Stimulated activated CD4-positive, alpha-beta T cell treated with anti-CD3 and anti-CD28 coated beads, TNF-alpha, amount 100 ng/mL, for 4 hours (primary cell): ENCODE measurements at regions not wholly inside any gene's neighbourhood (a gene's known extent, or its start where the extent isn't known, plus 50 kb on each side); places are given as distances from the start of the nearest gene placed in this dataset.
A peak's percentile ranks its signal among the peaks of the same experiment; 100 is the strongest.
"Not testable (repeated sequence)": the region's sequence is repeated elsewhere in the genome, so short reads cannot be mapped to it uniquely, and the experiment has no call there.

ENCODE experiments used
- DNase-seq, 3 experiments: peaks; one replicate each; pipeline ENCODE4 v3.0.0-alpha.2; 2020; ENCODE audit warnings: low read depth in 3 of 3

DNA sequence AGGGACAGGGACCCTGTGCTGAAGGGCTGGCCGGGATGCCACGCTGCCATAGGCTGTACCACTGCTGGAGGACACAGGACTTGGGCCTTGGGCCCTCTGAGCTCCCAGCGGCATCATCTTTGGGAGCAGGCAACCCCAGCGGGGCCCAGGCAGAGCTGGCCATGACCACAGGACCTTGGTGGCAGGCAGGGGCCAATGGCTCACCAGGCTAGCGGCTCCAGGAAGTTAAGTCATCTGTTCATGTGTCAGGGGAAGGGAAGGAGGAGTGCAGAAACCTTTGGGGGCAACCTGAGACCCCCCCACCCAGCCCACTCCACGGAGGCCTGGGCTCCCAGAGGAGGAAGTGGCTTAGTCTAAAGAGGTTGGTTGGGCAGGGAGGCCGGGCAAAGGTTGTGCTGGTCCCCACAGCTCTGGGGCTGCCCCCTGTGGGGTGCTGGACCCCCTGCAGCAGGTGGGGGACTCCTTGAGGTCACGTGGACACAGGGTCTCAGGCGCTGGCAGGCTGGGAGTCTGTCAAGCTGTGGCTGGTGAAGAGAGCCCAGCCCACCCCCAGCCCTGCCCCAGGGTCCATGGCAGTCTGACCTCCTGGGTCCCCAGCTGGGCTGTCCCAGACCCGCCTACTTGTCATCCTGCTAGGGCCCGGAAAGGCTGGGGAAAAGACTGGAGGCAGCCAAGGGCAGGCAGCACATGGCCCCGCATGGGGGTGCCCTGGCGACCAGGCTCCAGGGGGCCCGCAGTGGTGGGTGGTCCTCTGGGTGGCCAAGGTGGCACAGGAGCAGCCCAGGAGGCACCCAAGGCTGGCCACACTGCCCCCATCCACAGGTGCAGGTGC is 184.3 kb downstream of the IGLL1 start:
- no peak for DNase-seq

DNA sequence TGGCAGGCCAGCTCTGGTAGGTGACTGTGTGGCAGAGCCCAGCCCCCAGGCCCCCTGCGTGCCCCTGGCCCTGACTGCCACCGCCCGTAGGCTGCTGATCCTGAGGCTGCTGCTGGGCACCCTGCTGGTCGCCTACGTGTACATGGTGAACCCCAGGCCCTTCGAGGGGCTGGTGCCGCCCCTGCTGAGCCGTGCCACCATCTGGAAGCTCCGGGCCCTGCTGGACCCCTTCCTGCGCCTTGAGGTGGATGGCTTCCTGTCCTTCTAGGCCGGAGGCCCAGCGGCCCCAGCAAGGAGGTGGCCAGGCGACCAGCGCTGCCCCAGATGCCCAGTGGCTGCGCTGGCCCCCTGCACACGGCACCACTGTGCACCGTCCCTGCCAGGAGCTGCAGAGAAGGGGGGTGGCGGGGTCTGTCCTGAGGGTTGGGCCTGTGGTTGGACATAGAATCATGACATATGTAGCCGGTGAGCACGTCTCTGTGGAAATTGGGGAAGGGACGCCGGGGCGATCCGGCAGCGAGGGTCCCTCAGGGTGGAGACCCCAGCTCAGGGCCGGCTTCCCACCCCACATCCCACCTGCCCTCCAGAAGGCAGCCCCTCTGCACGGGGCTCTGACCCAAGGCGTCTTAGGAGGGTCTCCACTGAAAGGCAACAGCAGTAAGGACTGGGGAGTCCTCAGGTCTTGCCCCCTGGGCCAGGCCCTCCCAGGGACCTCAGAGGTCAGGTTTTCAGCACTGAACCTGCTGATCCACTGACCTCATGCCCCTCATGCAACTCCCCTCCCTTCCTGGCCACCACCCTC is 185.4 kb downstream of the IGLL1 start:
- DNase-seq, result no peak

DNA sequence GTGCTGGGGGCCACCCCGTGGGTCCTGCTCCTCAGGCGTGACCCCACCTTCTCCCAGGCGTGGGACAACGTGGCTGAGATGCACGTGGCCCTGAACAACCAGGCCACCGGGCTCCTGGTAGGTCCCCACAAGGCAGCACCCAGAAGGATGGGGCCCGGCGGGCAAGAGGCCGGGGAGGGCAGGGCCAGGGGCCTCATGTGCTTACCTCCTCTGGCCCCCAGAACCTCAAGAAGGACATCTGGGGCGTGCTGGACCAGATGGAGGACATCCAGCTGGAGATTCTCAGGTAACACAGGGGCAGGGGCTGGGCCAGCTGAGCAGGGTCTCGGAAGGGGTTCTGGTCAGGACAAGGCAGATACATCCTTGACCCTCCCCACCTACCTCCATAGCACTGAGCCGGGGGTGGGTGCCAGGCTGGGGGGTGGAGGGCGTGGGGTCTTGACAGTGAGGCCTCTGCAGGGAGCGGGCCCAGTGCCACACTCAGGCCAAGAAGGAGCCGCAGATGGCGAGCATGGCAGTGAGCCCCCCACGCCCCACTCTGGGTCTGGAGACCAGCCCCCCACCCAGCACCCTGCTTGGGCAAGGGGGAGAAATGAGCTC is 186.3 kb downstream of the IGLL1 start:
- no peak for DNase-seq

DNA sequence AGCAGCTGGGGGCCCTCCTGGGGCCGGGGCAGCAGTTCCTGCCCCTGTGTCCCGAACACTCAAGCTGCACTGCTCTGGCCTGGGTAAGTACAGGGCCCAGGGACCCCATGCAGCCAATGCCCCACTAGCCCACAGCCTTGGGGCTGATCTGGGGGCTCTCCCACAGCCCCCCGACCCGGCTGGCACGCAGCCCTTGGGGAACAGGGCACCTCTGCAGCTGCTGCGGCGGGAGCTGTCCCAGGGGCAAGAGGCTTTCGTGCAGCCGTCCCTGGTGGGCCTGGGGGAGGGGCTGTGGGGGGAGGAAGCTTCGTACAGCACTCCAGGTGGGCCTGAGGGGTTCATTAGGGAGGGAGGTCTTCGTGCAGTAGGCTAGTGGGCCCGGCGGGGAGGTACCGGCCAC is 186.9 kb downstream of the IGLL1 start:
- DNase-seq, result not testable (repeated sequence)

DNA sequence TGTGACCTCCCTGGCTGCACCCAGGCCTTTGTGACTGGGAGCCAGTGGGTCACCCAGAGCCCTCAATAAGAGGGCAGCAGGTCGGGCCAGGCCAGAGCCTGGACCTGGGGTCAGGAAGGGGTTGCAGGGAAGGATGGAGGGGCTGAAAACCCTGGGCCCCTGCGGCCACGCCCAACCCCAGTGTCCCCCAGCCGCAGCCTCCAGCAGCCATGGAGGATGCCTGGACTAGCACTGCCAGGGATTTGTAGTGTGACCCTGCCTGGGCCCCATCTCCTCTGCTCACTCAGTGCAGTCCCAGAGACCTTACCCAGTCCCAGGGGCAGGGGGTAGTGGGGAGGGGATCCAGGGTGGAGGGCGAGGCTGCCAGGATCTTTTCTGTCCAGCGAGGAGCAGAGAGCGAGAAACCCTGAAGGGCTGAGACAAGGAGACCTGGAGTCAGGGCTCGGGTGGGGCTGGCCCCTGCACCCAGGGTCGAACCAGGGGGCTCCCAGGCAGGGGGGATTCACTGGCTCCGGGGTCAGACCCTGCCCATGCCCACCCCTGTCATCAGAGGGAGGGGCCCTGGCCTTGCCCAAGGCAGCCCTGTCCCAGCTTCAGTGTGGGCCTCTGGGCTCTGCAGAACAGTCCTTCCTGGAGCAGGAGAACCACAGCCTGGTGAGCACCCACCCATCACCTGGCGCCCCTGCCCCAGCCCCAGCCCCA is 187.5 kb downstream of the IGLL1 start:
- no peak for DNase-seq

DNA sequence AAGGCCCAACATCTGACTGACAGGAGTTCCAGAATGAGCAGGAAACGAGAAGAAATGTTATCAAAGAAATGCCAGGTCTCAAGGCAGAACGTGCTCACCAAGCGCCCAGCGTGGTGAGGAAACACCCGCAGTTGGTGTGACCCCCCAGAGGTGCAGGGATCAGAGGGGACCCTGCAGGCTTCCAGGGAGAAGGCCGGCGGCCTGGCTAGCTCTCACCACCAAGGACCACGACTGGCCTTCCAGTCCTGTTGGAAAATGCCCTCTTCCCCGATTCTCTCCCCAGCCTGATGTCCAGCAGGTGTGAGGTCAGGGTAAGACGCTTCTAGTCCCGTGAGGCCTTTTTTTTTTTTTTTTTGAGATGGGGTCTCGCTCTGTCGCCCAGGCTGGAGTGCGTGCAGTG is 189.1 kb downstream of the IGLL1 start:
- DNase-seq, result no peak

DNA sequence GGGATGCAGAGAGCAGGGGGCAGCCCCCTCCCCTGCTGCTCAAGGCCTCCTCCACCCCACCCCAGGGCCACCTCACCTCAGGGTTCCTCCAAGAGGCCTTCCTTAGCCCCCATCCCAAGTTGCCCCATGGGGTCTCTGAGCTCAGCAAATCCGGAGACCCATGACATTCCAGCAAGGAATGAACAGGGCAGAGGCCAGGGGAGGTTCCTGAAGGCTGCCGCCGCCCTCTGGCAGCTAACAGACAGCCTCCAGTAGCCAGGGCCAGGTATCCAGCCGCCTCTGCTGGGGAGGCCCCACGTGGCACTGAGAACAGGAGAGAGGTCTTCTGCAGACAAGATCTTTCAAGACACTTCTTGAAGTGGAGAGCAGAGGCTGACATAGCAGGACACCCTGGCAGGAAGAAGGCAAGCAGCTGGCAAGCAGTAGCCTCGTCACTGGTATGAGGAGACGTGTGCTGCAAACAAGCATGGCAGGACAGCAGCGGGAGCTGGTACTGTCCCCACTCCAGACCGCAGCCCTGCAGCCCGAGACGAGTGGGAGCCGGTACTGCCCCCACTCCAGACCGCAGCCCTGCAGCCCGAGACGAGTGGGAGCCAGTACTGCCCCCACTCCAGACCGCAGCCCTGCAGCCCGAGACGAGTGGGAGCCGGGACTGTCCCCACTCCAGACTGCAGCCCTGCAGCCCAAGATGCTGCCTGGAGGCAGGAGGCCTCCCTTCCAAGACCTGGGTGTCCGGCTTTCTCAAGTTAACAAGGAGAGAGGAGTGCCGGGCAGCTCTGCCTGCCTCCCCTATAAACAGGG is 190.6 kb downstream of the IGLL1 start:
- DNase-seq, result no peak

DNA sequence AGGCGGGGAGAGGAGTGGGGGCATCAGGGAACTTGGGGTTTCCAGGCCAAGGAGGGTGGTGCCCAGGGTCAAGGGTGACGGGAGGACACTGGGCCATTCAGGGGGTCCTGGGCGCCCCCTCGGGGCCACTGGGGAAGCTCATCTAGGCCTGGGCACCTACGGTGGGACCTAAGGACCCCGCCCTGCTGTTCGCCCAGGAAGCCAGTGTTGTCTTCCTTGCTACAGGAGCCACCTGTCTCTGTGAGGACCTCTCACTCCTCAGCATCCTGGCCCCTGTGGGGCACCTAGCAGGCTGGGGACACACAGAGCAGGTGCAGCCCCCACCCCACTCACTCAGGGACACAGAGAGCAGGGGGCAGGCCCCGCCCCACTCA is 191.6 kb downstream of the IGLL1 start:
- DNase-seq, result no peak

DNA sequence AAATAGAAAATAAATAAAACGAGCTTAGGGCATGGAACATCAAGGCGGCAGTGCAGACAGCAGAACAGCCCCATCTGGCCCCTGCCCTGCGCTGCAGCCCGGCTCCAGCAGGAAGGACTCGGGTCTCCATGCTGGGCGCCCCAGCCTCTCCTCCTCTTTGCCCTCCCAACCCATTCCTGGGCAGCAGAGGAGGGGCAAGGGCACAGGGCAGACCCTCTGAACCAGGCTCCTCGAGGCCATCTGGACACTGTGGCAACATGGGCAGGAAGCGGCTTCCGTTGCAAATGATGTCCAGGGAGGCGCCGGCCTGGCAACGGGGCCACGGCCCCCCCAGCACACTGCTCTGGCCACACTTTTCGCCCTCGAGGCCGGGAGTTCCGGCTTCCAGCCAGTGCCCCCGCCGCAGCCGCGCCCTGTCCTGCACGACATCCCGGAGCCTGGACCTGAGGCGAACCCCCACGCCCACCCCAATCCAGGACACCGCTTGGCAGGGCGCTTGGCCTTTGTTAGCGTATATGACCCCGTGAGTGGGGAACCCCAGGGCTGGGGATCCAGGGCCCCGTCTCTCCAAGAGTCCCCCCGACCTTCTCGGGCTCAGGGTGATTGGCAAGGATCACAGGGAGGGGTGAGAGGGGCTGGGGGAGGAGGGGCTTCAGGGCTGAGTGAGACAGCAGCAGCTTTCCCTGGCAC is 192.1 kb downstream of the IGLL1 start:
- DNase-seq, result no peak

DNA sequence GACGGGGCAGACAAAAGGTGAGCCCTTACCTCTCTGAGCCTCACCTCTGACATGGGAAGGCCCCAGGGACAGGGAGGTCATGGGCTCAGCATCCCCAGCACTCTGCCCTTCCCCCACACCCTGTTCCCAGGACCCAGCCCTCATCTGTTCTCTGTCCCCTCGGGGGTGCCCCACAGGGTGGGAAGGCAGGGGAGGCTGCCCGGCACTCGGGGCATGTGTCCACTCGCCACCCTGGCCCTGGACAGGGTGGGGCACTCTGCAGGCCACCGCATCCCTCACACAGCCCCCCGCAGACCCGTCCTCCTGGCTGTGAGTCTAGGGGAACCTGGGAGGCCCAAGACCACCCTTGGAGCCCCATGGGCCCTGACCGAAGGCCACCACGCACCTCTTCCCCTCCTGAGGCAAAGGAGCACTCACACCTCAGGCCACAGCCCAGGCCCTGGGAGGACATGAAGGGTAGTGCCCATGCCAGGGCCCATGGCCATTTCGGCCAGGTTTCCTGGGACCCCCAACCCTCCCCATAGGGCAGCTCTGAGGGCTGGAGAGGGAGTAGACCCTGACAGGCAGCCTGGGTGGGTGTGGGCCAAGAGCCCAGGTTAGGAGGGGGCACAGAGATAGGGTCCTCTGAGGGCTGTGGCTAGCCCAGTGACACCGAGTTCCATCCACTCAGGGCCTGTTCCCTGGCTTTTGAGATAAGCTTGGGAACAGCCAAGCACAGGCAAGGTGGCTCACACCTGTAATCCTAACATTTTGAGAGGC is 193.1 kb downstream of the IGLL1 start:
- no peak for DNase-seq

DNA sequence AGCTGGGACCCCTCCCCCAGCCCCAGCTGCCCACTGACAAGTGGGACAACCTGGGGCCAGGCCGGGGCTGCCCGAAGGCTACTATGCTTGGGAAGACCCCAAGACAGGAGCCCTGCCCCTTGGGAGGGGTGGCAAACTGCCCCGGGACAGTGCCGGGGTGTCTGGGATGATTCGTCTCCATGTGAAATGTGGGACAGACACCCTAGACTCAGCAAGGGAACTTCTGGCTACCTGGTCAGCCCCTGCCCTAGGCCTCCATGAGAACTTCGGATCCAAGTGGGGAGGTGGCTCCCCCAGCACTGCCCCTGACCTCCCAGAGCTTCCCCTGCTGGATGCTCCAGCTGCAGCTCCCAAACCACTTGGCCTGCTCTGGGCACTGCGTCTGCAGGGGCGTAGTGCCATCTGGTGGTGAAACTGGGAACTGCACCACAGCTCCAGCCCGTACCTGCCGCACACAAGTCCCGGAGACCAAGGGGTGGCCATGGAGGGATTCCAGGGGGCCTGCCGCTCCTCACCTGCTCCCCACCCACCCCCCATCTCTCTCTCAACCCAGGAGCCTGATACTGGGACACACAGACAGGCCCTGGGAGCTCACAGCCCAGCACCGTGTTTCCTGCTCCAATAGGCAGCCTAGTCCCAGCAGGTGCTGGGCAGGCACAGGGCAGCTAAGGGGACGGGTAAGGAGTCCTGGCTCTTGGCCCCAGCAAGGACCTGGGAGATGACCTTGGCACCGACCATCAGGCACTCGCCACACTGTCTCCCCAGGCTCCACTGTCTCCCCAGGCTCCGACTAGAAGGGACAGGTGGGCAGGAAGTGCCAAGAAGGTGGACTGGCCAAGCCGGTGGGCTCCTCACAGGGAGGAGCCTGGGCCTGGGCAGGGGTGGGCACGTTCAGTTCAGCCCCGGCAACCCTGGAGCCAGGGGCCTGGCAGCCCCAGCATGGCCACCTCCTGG is 194.1 kb downstream of the IGLL1 start:
- peak; percentile 62 to 77 (median 64) for DNase-seq

DNA sequence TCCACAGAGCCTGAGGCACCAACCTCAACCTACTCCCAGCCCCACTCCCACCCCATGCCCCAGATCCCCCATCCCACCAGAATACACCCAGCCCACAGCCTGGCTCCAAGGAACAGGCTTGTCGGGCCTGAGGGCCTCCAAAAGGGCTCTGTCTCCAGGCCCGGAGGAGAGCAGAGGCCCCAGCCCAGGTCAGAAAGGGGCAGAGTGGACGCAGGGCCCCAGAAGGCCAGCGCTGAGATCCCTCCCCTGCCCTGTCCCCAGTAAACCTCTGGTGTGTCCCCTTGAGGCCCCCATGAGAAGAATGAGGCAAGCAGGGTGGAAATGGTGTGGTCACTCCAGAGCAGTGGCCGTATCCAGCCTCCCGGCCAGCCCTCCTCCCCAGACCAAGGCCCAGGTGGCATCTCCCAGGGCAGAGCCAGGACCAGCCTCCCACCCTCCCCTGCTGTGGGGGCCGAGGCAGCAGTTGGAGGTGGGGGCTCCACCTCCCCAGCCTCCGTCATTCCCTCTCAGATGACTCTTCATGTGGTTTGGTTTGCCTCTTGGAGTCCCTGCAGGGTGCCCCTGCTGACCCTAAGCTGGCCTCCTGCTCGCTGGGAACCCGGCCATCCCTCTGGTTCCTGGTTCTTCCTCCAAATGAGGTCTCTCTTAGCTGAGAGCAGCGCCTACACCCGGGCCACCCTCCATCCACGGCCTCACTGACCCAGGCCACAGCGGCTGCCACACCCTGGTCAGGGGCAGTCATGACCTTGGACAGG is 195.0 kb downstream of the IGLL1 start:
- DNase-seq, result no peak

DNA sequence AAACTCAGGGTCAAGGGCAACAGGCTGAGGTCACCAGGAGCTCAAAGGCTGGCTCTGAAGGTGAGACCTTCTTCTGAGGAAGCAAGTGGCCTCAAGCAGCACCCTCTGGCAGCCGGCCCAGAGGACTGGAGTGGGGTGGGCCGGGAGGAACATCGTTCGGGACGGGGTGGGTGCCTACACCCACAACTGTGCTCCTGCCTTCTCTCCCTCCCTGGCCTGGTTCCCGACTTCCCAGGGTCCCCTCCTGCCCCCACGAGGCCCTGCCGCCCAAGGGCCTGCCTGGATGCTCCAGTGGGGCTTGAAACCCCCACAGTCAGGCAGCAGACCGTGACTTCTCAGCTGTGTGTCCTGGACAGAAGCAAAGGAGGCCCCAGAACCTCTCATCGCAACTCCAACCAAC is 195.7 kb downstream of the IGLL1 start:
- no peak for DNase-seq

DNA sequence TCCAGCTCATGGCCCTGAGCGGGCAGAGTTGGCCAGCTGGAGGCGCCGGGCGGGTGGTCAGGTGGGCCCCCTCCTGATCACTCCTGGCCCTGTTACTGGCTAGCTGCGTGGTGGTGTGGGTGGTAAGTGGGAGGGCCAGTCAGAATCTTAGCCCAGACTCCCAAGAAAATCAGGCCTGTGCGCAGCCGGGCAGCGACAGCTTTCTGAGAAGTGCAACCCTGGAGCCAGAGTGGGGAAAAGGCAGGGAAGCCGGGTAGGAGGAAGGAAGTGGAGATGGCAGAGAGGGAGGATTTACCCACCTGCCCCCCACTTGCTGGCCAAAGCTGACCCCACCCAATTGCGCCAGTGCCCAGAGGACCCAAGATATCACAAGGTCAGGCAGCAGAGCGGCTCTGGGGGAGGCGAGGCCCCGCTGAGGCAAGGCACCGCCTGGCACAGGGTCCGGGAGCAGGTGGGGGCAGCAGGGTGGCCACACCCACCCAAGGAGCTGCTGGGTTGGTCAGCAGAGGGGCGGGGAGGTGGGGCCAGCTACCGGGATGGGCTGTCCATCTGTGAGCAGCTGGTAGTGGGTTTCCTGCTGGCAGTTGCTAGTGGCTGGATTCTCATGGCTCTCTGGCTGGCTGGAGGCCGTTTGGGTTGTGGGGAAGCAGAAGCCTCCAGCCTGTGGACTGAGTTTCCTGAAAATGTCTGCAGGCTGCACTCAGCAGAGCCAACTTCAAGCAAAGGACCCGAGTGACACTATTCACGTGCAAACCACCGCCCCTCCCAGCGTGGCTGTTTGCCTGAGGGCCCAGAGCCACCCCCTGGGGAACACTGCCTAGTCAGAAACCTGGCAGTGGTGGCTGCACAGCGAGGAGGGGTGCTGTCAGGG is 196.4 kb downstream of the IGLL1 start:
- no peak for DNase-seq

DNA sequence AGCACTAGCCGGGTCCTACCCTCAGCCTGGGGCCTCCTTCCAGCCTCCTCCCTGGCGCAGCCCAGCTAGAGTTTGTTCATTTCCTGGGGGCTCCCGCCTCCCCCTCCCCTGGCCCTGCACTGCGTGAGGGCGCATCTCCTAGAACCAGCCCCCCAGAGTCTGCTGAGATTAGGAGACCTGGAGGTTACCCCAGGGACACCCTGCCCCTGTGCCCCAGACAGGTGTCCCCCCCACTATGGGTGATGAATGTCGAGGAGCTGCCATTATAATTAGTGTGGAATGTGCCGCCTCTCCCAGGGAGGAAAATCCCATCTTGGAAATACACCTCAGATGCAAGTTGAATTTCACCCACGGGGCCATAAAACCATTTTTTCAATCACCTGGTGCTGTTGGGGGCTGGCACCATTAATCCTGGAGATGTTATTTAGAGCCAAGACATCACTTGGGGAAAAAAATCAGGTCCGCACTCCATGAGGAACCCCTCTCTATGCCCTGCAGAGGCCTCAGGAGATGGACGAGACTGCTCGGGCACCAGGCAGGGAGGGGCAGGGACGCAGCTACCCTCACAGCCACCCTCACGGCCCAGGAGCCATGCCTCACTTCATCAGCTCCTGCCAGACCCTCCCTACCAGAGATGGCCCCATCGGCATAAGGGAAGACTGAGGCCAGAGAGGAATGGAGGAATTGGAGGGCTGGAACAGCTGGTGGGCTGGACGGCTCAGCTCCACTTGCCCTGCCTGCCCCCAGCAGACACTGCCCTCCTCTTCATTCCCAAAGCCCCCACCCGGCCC is 197.5 kb downstream of the IGLL1 start:
- DNase-seq, result no peak
